ENCODE measurements at regions not wholly inside any gene's neighbourhood (a gene's known extent, or its start where the extent isn't known, plus 50 kb on each side); places are given as distances from the start of the nearest gene placed in this dataset.

- Histone ChIP-seq H3K27ac (no peak overlapping the region), H3K36me3 (replicated peaks) (no peaks in the 10 kb centered on the region), H3K27me3 (replicated peaks) (no peaks in the 10 kb centered on the region), H3K4me3 (ENCODE audit: low read depth, low read length) (no peak overlapping the region)
- in situ Hi-C loops (cut with HindIII; ENCODE audit: low pct_ligation_motif_present, low sequenced_read_pairs): no loop called here
- no peak for TF ChIP-seq CTCF (IDR thresholded peaks at IDR 0.05; ENCODE audit: low read depth, low read length, missing control alignments)
- no peak for DNase-seq
These were observed 277.6 kb upstream of the IGFBP3 start for GRCh38 chr7:46198701-46199100.

GRCh38 chr7:46197785-46198540 is 276.9 kb upstream of the IGFBP3 start:
- Histone ChIP-seq H3K4me3 (ENCODE audit: low read depth, low read length) (no peak overlapping the region), H3K27me3 (replicated peaks) (no peaks in the 10 kb centered on the region), H3K36me3 (replicated peaks) (no peaks in the 10 kb centered on the region), H3K27ac (no peak overlapping the region)
- DNase-seq: no peak
- in situ Hi-C loops (cut with HindIII; ENCODE audit: low pct_ligation_motif_present, low sequenced_read_pairs): no loop called here
- TF ChIP-seq CTCF (IDR thresholded peaks at IDR 0.05; ENCODE audit: low read depth, low read length, missing control alignments): no peak

DNA sequence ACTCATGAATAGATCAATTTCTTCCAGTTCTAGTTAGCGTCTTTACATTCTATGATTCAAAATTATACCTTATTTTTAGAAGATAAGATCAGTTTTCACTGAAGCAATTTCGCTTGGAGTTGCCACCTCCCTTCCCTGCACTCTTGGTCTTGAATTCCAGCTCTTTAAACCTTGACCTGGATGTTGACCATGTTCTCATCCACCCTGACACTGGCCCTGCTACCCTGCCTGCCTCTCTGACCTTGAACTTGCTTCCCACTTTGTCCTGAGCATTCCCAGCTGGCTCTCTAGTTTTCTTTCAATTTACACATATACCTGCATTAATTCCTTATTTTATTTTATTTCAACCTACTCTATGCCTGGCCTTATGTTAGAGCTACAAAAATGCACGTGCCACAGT is 274.9 kb upstream of the IGFBP3 start:
- no peaks in the 10 kb centered on the region for H3K36me3 ChIP-seq (replicated peaks)
- no peak for DNase-seq
- H3K27ac ChIP-seq: no peak overlapping the region
- TF ChIP-seq CTCF (IDR thresholded peaks at IDR 0.05; ENCODE audit: low read depth, low read length, missing control alignments): no peak
- no peak overlapping the region for H3K4me3 ChIP-seq (ENCODE audit: low read depth, low read length)
- H3K27me3 ChIP-seq (replicated peaks): no peaks in the 10 kb centered on the region
- in situ Hi-C loops (cut with HindIII; ENCODE audit: low pct_ligation_motif_present, low sequenced_read_pairs): no loop called here

DNA sequence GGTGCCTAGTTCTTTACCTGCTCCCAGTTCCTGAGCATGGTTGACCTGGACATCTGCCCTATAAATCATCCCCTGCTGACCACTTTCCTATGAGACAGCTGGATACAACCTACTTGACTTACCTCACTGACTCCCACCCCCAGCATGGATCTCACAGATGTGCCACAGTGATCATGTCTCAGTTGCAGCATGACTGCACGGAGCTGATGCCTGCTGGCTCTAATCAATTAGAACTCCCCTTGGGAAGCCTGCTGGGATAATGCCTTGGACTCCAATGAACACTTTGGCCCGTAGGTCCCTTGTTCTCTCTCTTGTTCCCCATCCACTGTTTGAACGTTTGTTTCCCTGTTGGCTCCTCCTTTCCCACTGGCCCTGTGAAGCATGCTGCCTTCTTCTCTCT is 271.2 kb upstream of the IGFBP3 start:
- DNase-seq: no peak
- no peak overlapping the region for H3K27ac ChIP-seq
- H3K4me3 ChIP-seq (ENCODE audit: low read depth, low read length): no peak overlapping the region
- no peak for TF ChIP-seq CTCF (IDR thresholded peaks at IDR 0.05; ENCODE audit: low read depth, low read length, missing control alignments)
- H3K36me3 ChIP-seq (replicated peaks): no peaks in the 10 kb centered on the region
- in situ Hi-C loops (cut with HindIII; ENCODE audit: low pct_ligation_motif_present, low sequenced_read_pairs): no loop called here
- no peaks in the 10 kb centered on the region for H3K27me3 ChIP-seq (replicated peaks)

DNA sequence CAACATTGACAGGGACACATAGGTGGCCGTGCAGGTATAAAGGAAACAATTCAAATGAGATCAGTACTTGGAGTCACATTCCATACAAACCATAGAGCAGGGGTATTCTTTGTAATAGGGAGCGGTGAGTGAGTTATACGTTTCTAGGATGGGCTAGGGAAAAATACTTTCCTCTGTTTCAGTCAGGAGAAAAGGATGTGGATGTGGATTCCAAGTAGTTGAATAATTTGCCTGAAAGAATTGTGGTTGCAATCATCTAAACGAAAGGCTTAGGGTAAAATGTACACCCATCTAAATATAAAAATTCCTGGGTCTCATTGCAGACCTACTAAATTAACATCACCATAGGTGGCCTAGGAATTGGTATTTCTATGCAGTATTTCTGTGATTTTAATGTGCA is 270.7 kb upstream of the IGFBP3 start:
- DNase-seq: no peak
- H3K4me3 ChIP-seq (ENCODE audit: low read depth, low read length): no peak overlapping the region
- no peak overlapping the region for H3K27ac ChIP-seq
- no peaks in the 10 kb centered on the region for H3K27me3 ChIP-seq (replicated peaks)
- H3K36me3 ChIP-seq (replicated peaks): no peaks in the 10 kb centered on the region
- in situ Hi-C loops (cut with HindIII; ENCODE audit: low pct_ligation_motif_present, low sequenced_read_pairs): no loop called here
- no peak for TF ChIP-seq CTCF (IDR thresholded peaks at IDR 0.05; ENCODE audit: low read depth, low read length, missing control alignments)

DNA sequence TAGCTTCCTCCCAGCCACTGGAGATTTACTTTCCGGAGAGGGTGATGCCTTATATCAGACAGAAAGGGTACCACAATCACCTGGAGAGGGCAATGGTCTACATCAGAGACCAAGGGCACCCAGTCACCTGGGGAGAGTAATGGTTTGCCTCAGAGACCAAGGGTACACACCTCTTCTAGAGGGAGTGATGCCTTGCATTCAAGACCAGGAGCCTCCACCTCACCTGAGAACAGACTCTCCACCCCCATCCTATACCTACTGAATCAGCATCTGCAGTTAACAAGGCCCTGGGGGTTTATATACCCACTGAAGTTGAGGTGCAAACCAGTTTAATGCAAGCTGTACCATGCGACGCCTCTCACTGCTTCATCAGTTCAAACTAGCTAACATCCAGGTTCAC is 270.2 kb upstream of the IGFBP3 start:
- H3K27ac ChIP-seq: no peak overlapping the region
- H3K4me3 ChIP-seq (ENCODE audit: low read depth, low read length): no peak overlapping the region
- no peaks in the 10 kb centered on the region for H3K27me3 ChIP-seq (replicated peaks)
- DNase-seq: no peak
- no peak for TF ChIP-seq CTCF (IDR thresholded peaks at IDR 0.05; ENCODE audit: low read depth, low read length, missing control alignments)
- in situ Hi-C loops (cut with HindIII; ENCODE audit: low pct_ligation_motif_present, low sequenced_read_pairs): no loop called here
- no peaks in the 10 kb centered on the region for H3K36me3 ChIP-seq (replicated peaks)

Measured in brain microvascular endothelial cell (primary cell).